ENCODE measurements at regions not wholly inside any gene's neighbourhood (a gene's known extent, or its start where the extent isn't known, plus 50 kb on each side); places are given as distances from the start of the nearest gene placed in this dataset.

GRCh38 chr5:116848954-116849581 is 274.4 kb upstream of the SEMA6A start:
- no peak for DNase-seq (ENCODE audit: low spot score)

- DNase-seq (ENCODE audit: low spot score), result no peak
These were observed 273.3 kb upstream of the SEMA6A start for GRCh38 chr5:116847960-116848359.

- DNase-seq (ENCODE audit: low spot score), result no peak
These were observed 269.4 kb upstream of the SEMA6A start for GRCh38 chr5:116844015-116844414.

GRCh38 chr5:116842514-116842961 is 267.9 kb upstream of the SEMA6A start:
- DNase-seq (ENCODE audit: low spot score), result no peak

DNA sequence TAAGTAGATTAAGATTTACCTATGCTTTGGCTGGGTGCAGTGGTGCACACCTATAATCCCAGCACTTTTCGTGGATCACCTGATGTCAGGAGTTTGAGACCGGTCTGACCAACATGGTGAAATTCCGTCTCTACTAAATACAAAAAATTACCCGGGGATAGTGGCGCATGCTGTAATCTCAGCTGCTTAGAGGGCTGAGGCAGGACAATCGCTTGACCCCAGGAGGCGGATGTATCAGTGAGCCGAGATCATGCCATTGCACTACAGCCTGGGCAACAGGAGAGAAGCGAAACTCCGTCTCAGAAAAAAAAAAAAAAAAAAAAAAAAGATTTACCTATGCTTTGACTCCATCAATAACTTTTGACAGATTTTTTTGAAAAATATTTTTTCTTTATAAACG is 267.1 kb upstream of the SEMA6A start:
- no peak for DNase-seq (ENCODE audit: low spot score)

DNA sequence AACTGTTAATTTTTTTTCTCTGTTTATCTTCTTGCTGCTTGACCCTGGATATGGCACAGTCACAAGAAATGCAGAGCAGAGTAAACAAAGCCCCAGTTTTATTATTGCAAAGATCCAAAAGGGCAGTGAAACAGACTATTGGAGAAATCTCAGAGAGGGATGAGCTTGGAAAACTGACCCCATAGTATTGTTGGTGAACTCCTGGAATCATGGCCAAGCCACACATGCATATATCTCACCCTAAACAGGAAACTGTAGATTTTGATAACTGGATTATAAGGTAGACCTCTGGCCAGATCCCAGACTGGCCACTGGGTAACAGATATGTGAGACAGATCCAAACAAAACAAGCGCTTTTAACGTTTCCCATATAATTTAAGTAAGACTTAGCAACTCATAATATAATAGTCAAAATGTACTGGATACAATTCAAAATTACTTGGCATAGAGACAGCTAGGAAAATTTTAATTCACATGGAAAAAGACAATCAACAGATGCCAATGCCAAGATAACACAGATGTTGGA is 263.5 kb upstream of the SEMA6A start:
- DNase-seq (ENCODE audit: low spot score), result no peak

DNA sequence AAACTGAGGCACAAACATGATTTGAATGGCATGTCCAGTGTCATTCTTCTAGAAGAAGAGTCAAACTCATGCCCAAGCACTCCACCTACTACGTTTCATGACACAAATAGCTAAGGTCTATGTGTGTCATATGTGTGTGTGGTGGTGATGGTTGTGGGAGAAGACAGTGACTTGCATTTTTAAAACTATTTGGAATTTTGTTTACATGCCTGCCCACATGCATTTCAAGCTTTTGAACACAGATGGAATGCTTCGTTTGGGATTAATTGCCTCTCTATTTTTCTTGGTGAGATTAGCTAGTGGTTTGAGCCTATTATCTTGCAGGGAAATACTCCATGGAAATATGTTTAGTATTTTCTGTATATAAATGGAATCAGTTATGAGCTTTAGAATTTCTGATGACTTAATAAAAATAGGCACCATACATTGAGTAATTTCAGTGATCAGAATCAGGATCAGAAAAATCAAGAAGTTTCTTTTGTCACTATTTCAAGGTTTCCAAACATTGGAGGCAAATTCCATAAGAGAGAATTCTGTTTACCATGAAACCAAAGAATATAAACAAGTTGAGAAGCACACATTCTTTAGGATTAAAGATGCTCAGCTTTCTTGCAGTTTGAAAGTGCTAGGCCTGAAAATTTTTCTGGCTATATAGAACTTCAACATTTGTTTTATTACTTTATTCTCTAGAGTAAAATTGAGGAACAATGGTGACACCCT is 260.3 kb upstream of the SEMA6A start:
- no peak for DNase-seq (ENCODE audit: low spot score)

GRCh38 chr5:116830079-116830478 is 255.5 kb upstream of the SEMA6A start:
- DNase-seq (ENCODE audit: low spot score), result peak; percentile 59

DNA sequence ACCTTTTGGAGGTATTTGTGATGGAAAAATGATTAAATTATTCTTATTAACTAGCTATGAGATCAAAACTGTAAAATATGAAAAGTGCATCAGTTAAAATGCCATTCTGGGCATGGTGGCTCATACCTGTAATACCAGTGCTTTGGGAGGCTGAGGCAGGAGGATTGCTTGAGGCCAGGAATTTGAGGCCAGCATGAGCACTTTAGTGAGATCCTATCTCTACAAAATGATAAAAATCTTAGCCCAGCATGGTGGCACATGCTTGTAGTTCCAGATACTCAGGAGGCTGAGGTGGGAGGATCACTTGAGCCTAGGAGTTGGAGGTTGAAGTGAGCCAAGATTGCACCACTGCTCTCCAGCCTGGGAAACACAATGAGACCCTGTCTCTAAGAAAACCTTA is 252.5 kb upstream of the SEMA6A start:
- no peak for DNase-seq (ENCODE audit: low spot score)

DNA sequence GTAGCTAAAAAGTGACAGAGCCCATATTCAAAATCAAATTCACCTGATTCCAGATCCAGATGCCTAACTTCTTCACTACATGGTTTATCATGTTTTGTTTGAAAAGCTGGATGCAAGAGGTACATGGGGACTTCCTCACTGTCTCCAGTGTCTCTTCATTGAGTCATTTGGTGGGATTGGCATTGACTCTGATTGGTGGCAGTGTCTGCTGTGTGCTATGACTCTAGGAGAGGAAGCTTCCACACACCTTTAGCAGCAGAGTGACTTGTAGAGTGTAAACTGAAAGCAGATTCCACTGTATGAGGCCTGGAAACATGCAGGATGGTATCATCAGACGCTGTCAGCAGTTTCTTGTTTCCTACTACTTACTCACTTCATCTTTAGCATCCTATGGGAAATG is 250.9 kb upstream of the SEMA6A start:
- no peak for DNase-seq (ENCODE audit: low spot score)

GRCh38 chr5:116824751-116825438 is 250.3 kb upstream of the SEMA6A start:
- no peak for DNase-seq (ENCODE audit: low spot score)

DNA sequence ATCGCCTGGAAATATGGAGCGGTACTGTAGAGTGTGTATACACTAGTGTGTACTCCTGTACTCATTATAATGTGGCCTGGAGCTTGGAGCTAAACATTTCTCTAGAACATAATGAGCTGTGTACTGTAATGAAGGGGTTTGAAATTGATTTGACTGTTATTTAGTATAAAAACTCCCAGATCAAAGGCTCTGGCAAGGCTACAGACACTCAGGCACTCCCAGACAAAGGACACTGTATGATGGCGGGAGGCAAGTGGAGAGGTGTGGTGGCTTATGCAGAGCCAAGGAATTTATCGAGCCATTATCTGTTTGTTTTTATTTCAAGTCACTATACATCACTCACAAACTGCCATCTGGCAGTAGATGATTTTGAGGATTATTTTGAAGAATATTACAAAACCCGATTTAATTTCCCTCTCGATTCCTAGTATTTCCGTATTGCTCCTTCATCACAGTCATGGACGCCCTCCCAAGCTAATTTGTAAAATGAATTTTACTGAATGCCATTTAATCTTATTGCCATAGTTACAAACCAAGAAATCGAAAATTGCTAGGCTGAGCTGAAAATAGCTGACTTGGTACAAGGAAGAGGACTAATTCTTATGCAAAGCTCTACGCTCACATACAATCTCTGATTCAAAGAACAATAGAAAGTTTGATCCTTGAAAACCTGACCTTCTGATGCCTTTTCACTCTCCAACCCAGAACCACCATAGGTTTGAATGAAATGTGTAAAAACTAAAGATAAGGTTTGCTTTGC is 240.2 kb upstream of the SEMA6A start:
- peak; percentile 50 for DNase-seq (ENCODE audit: low spot score)

- no peak for DNase-seq (ENCODE audit: low spot score)
These were observed 239.3 kb upstream of the SEMA6A start for GRCh38 chr5:116813906-116814305.

GRCh38 chr5:116813356-116813755 is 238.7 kb upstream of the SEMA6A start:
- DNase-seq (ENCODE audit: low spot score), result no peak

GRCh38 chr5:116810951-116811350 is 236.3 kb upstream of the SEMA6A start:
- DNase-seq (ENCODE audit: low spot score), result no peak

GRCh38 chr5:116806836-116807235 is 232.2 kb upstream of the SEMA6A start:
- no peak for DNase-seq (ENCODE audit: low spot score)

DNA sequence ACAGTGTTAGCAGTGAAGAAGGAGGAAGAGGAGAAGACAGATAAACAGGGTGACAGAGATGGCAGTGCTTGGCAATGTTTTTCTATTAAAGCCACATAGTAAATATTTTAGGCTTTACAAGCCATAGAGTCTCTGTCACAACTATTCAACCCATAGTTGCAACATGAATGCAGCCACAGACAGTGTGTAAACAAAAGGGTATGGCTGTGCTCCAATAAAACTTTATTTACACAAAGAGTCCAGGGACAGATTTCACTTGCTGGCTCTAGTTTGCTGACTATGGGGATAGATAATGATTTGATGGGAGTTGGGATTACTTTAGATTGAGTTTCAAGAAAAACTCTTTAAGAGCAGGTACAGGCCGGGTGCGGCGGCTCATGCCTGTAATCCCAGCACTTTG is 224.8 kb upstream of the SEMA6A start:
- no peak for DNase-seq (ENCODE audit: low spot score)

GRCh38 chr5:116795189-116795588 is 220.6 kb upstream of the SEMA6A start:
- DNase-seq (ENCODE audit: low spot score), result no peak

DNA sequence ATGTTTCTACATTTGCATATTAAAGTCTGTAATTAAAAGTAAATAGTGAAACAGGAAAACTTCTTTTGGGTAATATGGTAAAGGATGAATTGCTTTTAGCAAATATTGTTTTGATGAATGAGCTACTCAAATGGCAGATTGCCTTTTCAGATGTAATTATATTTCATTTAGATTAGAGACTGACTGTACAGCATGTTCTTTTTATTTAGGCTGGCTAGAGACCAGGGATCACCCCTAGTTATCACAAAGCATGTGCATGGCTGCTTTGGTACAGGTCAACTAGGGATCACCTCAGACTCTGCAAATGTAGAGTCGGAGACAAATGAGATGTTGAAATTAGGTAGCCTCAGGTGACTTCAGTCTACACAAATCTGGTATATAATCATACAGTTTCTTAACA is 214.9 kb upstream of the SEMA6A start:
- no peak for DNase-seq (ENCODE audit: low spot score)

DNA sequence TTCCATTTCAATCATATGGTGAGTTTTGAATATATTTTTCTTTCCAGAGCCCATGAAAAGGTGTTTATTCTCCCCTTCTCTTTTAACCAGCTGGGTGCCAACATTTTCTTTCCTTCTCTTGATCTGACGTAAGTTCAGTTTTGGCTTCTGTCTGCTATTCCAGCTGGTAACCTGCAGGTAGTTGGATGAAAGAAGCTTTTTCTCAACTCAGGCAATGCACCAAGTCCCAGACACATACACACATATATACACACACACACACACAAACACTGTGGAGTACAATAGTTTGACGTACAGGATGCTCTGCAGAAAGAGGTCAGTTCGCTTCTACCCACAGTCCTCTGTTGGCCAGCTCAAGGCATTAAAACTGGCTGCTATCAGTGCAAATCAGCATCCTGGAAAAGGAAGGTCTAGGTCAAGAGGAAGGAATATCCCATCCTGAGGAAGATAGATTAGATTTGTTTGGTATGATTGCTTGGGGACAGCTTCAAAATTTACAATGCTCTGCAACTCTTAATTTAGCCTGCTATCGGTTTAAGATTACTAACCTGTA is 214.3 kb upstream of the SEMA6A start:
- DNase-seq (ENCODE audit: low spot score), result peak; percentile 72

- DNase-seq (ENCODE audit: low spot score), result no peak
These were observed 212.9 kb upstream of the SEMA6A start for GRCh38 chr5:116787570-116787969.

GRCh38 chr5:116785106-116785505 is 210.5 kb upstream of the SEMA6A start:
- no peak for DNase-seq (ENCODE audit: low spot score)
